GM19395 (cell line): ENCODE measurements at regions not wholly inside any gene's neighbourhood (a gene's known extent, or its start where the extent isn't known, plus 50 kb on each side); places are given as distances from the start of the nearest gene placed in this dataset.
"Not testable (repeated sequence)": the region's sequence is repeated elsewhere in the genome, so short reads cannot be mapped to it uniquely, and the experiment has no call there.

Experiments used
- ATAC-seq: cut with Tn5 transposase; IDR thresholded peaks from one replicate; pipeline ENCODE4 v1.9.1; 2021; ENCODE audit warnings: mild to moderate bottlenecking, moderate library complexity; ENCODE audit not compliant: unreplicated experiment

GRCh38 chr14:43745746-43746145 is 761.3 kb downstream of the FSCB start:
- ATAC-seq, result no peak

DNA sequence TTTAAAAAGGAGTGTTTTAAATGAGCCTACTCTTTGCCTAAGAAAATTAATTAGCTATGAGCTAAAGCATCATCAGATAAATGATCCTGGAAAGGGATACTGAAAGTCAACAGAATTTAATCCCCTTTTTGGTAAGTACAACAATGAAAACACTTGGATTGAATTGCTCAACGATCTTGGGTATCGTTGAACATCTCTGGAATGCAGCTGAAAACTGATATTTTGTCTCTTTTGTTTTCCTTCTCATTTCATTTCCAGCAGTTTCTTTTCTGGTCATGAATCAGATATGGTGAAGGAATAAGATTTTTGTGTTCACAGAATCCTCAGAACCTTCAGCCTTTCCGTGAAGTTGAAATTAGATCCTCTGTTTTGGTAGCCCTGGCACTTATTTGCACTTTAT is 771.2 kb downstream of the FSCB start:
- no peak for ATAC-seq

GRCh38 chr14:43729143-43729542 is 777.9 kb downstream of the FSCB start:
- no peak for ATAC-seq

DNA sequence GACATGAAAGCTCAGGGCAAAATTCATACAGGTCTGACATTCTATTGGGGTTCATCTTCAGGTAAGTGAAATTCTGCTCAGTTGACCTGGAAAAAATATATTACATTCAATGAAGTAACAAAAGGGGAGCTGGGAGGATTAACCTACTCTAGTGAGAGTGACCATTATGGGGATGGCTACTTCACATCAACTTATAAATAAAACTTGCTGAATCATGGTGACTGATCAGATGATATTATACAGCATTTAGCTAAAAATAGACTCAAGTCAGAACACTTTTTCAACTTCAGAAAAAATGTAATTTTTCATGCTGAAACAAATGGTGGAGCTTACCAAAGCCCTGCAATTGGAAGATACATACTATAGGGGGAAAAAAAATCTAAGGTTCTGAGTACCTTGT is 800.2 kb downstream of the FSCB start:
- ATAC-seq, result no peak

GRCh38 chr14:43698561-43699284 is 808.4 kb downstream of the FSCB start:
- not testable (repeated sequence) for ATAC-seq

GRCh38 chr14:43697003-43697402 is 810.1 kb downstream of the FSCB start:
- ATAC-seq, result no peak

DNA sequence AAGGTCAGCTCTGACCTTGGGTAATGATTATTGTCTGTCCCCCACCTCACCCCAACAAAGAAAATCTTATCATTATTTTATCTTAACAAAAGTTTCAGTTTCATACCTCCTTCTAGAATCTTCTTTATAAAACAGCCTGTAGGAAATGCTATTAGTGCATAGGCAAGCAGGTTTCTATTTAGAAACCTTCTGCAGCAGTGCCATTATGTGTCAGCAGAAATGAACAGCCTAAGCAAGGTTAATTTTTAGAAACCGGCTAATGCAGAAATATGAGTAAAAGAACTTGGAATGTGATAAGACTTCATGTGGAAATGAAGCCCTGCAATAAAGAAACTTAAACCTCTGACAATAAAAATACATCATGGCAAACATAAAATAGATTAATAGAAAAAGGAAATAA is 814.4 kb downstream of the FSCB start:
- ATAC-seq, result no peak

DNA sequence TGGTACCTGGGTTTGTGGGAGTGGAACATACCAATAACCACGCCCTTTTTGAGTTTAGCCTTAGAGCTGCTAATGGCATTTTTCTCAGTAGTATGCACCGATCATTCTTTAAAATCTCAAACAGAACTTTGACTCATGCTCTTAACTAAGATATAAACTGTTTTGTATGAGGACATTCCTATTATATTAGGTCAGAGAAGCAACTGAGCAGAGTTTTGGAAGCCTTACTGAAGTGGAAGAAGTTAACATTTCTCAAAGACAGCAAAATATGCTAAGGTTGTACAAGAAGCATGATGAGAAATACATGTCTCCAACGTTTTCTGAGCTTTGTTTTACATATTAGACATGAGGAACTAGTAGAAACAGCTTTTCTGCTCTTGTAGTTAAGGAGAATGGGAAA is 819.2 kb downstream of the FSCB start:
- no peak for ATAC-seq

DNA sequence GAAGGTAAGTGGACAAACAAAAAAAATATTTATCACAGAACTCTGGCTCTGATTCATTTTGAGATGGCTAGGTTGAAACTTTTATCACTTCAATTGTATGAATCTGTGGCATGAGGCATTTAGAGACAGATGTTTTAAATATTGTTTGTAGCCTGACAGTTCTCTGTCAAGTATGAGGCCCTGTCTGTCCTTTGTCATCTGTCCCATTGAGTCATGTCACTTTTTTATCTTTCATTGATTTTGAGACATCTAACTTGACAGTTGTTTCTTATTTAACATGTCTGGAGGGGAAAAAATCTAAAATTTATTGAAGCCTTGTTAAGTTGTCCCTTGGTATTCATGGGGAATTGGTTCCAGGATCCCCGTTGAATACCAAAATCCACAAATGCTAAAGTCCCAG is 829.5 kb downstream of the FSCB start:
- no peak for ATAC-seq

- ATAC-seq, result no peak
Observed at GRCh38 chr14:43674273-43674672, 832.8 kb downstream of the FSCB start.

DNA sequence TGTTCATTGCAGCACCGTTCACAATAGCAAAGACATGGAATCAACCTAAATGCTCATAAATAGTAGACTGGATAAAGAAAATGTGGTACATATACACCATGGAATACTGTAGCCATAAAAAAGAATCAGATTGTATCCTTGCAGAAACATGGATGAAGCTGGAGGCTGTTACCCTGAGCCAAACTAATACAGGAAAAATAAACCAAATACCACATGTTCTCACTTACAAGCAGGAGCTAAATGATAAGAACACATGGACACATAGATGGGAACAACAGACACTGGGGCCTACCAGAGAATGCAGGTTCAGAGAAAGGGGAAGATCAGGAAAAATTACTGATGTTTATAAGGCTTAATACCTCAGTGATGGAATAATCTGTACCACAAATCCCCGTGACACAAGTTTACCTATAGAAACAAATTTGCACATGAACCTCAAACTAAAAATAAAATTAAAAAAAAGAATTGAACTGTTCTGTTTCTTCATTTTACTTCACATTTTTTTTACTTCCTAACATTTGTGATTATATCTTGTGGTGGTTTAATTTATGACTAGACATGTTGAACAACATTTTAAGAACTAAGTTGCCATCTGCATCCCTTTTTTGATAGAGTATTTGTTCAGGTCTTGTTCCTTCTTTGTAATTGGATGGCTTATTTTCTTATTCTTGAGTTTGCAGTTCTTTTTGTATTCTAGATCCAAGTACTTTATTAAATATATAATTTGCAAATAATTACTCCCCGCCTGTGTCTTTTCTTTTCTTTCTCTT is 835.2 kb downstream of the FSCB start:
- no peak for ATAC-seq

GRCh38 chr14:43669355-43669754 is 837.7 kb downstream of the FSCB start:
- ATAC-seq, result no peak

DNA sequence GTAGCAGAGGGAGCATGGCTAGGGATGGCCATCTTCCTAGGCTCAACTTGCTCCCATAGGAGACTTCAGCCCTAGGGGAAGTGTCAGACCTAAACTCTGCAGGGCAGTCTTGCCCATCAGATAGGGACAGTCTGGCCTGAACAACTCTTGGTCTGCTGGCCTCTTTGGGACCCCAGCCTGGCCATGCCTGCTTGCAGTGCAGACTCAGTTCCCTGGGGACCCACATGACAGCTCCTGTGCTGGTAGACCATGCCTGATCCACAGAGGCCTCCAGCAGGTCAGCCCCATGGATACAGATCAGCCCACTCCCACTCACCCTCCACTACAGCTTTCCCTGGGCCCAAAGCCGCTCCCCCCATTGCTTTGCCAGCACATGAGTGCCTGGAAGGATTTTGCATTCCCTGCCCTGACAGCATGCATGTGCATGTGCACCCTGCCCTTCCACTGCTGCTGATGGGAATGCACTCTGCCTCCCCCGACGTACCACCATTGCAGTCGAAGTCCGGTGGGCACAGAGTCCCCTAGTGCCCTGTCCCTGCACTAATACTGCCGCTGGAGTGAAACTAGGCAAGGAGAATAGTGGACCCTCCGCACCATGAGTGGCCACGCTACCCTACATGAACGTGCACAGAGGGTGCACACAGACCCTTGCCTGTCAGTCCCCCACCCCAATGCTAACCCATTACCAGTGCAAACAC is 841.4 kb downstream of the FSCB start:
- no peak for ATAC-seq

DNA sequence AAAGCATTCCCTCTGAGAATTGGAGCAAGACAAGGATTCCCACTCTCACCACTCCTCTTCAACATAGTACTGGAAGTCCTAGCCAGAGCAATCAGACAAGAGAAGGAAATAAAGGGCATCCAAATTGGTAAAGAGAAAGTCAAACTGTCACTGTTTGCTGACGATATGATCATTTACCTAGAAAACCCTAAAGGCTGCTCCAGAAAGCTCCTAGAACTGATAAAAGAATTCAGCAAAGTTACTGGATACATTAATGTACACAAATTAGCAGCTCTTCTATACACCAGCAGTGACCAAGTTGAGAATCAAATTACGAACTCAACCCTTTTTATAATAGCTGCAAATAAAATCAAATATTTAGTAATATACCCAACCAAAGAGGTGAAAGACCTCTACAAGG is 851.9 kb downstream of the FSCB start:
- ATAC-seq, result not testable (repeated sequence)

DNA sequence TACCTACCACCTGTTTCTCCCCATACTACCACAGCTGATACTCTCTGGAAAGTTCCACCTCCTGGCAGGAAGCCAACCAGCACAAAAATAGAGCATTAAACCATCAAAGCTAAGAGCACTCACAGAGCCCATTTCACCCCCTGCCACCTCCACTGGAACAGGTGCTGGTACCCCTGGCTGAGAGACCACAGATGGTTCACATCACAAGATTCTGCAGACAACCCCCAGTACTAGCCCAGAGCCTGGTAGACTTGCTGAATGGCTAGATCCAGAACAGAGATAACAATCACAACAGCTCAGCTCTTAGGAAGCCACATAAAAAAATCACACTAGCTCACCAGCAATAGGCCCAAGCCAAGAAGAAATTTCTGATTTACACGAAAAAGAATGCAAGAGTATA is 855.2 kb downstream of the FSCB start:
- ATAC-seq, result no peak

- ATAC-seq, result no peak
Observed at GRCh38 chr14:43651185-43651787, 855.8 kb downstream of the FSCB start.

- no peak for ATAC-seq
Observed at GRCh38 chr14:43649508-43649907, 857.6 kb downstream of the FSCB start.

- ATAC-seq, result no peak
Observed at GRCh38 chr14:43647302-43647701, 859.8 kb downstream of the FSCB start.

DNA sequence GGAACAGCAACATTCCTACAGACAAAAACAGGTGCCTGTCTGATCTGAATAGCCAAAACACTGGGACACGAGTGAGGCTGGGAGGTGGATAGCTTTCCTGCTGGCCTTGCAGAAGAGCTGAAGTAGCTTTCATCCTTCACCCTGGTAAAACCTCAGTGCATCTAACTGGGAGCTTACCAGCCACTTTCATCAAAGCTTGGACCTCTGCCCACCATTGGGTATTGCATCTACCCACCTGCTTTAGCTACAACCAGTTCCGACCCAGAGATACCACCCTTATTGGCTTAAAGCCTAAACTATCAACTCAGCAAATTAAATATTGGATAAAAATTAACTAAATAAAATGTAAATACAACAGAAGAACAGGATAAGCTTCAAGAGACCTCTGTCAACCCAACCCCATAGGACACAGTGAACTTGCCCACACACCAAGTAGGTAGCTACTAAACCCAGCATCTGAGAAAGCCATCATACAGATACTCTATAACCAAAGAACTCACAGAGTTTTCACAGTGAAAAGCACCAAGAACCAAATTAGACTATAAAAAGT is 866.3 kb downstream of the FSCB start:
- no peak for ATAC-seq

DNA sequence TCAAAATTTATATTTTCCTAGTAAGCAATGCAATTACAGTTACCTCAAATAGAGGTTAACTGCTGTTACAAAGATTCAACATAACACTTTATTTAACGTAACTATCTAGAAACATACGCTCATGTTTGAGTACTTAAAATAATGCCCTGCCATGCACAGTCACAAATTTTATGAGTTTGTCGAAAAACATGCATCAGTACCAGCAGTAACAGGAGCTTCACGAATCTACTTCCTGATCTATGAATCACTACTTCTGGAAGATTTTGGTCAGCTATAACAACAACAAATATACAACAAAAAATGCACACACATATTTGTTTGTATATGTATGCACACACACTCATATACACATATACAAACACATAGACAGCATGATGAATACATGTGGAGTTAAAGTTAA is 881.8 kb downstream of the FSCB start:
- ATAC-seq, result no peak

DNA sequence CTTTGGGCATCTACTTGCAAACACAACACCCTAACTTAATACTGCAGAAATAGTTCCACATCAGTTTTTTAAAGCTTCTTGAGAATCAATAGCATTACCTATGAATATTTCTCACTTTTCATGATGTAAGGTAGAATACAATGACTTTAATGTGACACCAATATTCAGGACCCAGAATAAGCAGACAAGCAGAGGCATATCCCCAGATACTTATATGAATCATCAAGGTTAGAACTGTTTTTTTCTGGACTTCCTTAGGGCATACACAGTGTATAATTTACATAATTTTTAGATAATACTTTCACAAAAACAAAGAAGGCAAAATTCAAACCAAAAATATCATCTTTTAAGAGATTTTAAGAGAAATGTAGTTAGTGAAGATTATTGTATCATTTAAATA is 885.8 kb downstream of the FSCB start:
- ATAC-seq, result no peak
